Natural killer cell treated with Interleukin-12 subunit alpha and Interleukin-12 subunit beta and Interleukin-15 and Interleukin-18, amount 100 ng/mL, for 72 hours (primary cell): ENCODE measurements at regions not wholly inside any gene's neighbourhood (a gene's known extent, or its start where the extent isn't known, plus 50 kb on each side); places are given as distances from the start of the nearest gene placed in this dataset.
"Not testable (repeated sequence)": the region's sequence is repeated elsewhere in the genome, so short reads cannot be mapped to it uniquely, and the experiment has no call there.

Experiments used
- ATAC-seq, 2 donors: fragments of 150-1000 bp; cut with Tn5 transposase in 1 of 2; sonication (Bioruptor Pico), chemical (Tn5 transposase) in 1 of 2; 2 replicates each; pipeline ENCODE4 v1.10.0; 2021
- DNase-seq: peaks from one replicate; pipeline ENCODE4 v3.0.0; 2022; ENCODE audit warnings: low spot score
- H3K27ac Mint-ChIP-seq, 2 donors: 1 replicate in 1 of 2; 2 replicates in 1 of 2; pipeline ENCODE4 v1.8.0; 2022; ENCODE audit warnings: mixed read lengths in 2 of 2, mild to moderate bottlenecking in 1 of 2, moderate library complexity in 1 of 2
- H3K27me3 Mint-ChIP-seq, 2 donors: 1 replicate in 1 of 2; 2 replicates in 1 of 2; pipeline ENCODE4 v1.8.0; 2022; ENCODE audit warnings: mixed read lengths in 2 of 2
- H3K36me3 Mint-ChIP-seq: one replicate; pipeline ENCODE4 v1.8.0; 2022; ENCODE audit warnings: mixed read lengths
- H3K4me1 Mint-ChIP-seq, 2 donors: 1 replicate in 1 of 2; 2 replicates in 1 of 2; pipeline ENCODE4 v1.8.0; 2022; ENCODE audit warnings: low read depth in 2 of 2, mixed read lengths in 2 of 2, mild to moderate bottlenecking in 1 of 2
- H3K4me3 Mint-ChIP-seq: one replicate; pipeline ENCODE4 v1.8.0; 2022; ENCODE audit warnings: mixed read lengths
- H3K9me3 Mint-ChIP-seq: 2 replicates; pipeline ENCODE4 v1.8.0; 2022; ENCODE audit warnings: mixed read lengths

DNA sequence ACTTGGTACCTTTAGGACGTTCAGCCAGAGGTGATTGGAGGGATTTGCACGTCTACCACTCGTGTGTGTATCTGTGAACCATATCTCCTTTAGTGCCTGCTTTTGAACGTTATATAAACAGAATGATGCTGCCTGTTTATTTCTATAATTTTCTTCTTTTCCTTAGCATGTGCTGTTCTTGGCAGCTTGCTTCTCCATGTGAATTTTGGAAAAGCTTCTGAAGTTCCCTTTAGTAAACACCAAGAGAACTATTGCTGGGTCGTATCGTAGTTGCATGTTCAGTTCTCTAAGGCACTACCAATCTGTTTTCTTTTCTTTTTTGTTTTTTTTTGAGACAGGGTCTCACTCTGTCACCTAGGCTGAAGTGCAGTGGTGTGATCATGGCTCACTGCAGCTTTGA is 73.8 kb upstream of the FANCC start:
- H3K9me3 Mint-ChIP-seq, H3K4me3 Mint-ChIP-seq, H3K36me3 Mint-ChIP-seq, ATAC-seq, H3K4me1 Mint-ChIP-seq, DNase-seq: not testable (repeated sequence)
- H3K27ac Mint-ChIP-seq: peak overlapping the region in 1 of 2 donors; percentile 31
- H3K27me3 Mint-ChIP-seq: peaks cover 26 to 37% of the 10 kb centered on the region in 2 donors

DNA sequence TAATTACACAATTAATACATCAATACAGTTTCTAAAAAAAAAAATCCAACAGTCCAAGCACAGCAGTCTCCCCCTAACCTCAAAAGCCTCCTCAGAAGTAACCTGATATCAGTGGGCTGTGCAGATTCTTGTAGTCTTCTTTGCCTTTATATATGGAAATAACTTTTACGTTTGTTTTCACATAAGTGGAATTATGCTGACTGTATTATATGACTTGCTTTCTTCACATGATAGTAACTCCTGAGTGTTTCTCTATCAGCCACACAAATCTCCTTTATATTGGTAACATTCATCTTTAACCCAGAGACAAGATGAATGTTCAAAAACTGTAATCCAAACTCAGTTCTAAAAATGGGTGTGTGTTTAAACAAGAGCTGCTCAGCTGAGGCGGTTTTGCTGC is 71.9 kb upstream of the FANCC start:
- Mint-ChIP-seq H3K27ac (no peak overlapping the region), H3K27me3 (peaks cover 26 to 32% of the 10 kb centered on the region in 2 donors), H3K36me3 (no peaks in the 10 kb centered on the region), H3K4me1 (no peaks in the 10 kb centered on the region), H3K9me3 (no peaks in the 10 kb centered on the region), H3K4me3 (no peak overlapping the region)
- ATAC-seq (no peak), DNase-seq (no peak)

DNA sequence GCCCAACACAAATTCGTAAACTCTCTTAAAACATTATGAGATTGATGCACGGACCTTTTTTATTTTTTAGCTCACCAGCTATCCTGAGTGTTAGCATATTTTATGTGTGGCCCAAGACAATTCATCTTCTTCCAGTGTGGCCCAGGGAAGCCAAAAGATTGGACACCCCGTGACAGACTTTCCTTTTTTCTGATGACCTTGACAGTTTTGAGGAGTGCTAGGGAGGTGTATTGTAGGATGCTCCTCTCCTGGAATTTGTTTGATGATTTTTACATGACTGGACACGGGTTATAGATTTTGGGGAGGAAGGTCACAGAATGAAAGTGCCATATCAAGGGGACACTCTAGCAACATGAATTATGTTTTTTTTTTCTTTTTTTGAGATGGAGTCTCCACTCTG is 69.3 kb upstream of the FANCC start:
- Mint-ChIP-seq H3K27me3 (peaks cover 23 to 32% of the 10 kb centered on the region in 2 donors), H3K27ac (no peak overlapping the region), H3K36me3 (no peaks in the 10 kb centered on the region), H3K4me1 (no peaks in the 10 kb centered on the region), H3K9me3 (no peaks in the 10 kb centered on the region), H3K4me3 (no peak overlapping the region)
- ATAC-seq (no peak), DNase-seq (no peak)

DNA sequence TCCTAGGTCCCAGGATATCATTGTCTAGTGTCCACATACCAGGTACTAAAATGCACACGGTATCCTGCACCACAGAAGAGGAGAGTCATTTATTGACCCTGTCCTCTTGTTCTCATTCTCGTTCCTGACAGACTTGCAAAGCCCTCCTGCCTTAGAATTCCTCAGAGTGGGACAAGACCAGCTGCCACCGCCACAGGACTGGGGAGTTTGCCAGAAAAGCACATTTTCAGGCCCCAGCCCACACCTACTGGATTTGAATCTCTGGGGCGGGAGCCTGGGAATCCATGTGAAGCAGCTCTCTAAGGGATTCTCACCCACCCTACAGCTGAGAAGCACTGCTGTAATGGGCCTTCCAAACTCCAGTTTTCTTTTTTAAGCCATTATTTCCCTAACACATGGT is 68.0 kb upstream of the FANCC start:
- Mint-ChIP-seq H3K27ac (no peak overlapping the region), H3K4me1 (no peaks in the 10 kb centered on the region), H3K36me3 (no peaks in the 10 kb centered on the region), H3K9me3 (no peaks in the 10 kb centered on the region), H3K4me3 (no peak overlapping the region), H3K27me3 (peaks cover 25 to 40% of the 10 kb centered on the region in 2 donors)
- no peak for DNase-seq
- ATAC-seq: no peak

DNA sequence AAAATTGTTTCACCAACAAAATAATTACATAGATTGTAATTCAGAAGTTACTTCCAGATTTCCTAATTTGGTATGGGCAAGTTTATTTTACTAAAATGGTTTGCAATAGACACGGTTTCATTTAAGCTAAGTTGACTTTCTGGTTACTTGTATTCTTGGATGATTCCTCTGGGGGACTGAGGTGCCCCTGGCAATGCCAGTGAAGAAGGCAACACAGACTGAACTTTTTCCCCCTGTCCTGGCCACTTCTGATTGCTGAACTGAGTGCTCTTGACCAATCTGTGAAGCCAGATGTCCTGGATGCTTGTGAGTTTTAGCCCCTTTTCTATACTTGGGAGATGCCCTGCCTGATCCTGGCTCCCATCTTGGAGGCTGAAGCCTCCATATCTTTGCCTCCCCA is 66.3 kb upstream of the FANCC start:
- Mint-ChIP-seq H3K4me1 (no peaks in the 10 kb centered on the region), H3K27ac (no peak overlapping the region), H3K9me3 (no peaks in the 10 kb centered on the region), H3K27me3 (peaks cover 19 to 40% of the 10 kb centered on the region in 2 donors), H3K36me3 (no peaks in the 10 kb centered on the region), H3K4me3 (no peak overlapping the region)
- ATAC-seq: no peak
- DNase-seq: no peak

DNA sequence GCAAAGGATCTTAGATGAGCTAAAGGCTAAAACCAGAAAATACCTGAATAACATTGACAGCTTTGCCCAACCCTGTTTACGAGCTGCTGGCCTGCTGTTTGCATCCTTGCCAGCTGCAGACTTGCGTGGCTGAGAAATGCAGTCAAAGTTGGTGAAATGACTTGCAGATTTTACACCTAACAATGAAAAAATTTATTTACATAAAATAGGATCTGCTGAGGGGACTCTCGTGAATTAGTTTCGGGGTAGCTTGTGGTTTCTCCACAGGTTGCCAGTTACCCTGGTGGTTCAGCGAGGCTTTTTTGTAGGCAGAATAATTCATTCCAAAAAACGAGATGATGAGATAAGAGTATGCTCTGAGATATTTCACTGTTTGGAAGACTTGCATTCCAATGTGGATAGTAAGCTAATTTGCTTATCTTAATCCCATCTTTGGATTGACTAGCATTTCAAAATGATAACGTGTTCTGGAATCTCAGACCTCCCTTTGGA is 65.7 kb upstream of the FANCC start:
- Mint-ChIP-seq H3K27ac (no peak overlapping the region), H3K9me3 (no peaks in the 10 kb centered on the region), H3K27me3 (peaks cover 22 to 44% of the 10 kb centered on the region in 2 donors), H3K4me3 (no peak overlapping the region), H3K36me3 (no peaks in the 10 kb centered on the region), H3K4me1 (no peaks in the 10 kb centered on the region)
- ATAC-seq (no peak), DNase-seq (no peak)

DNA sequence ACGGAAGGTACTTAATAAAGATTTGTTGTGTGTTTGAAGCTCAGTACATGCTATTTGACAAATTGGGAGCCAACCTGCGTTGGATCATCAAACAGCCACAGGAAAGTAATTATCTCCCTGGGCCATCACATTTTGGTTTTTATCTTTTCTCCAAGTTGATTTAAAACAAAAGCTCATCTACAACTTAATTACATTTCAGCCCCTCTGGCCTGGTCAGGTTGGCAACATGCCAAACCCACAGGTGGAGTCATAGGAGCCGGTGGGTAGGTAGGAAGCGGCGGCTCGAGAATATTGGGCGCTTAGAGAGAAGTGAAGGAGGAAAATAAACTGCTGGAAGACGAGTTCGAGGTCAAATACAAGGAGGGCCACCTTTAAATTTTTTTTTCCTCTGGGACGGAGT is 64.9 kb upstream of the FANCC start:
- Mint-ChIP-seq H3K4me1 (no peaks in the 10 kb centered on the region), H3K4me3 (no peak overlapping the region), H3K27me3 (peaks cover 22 to 50% of the 10 kb centered on the region in 2 donors), H3K27ac (no peak overlapping the region), H3K9me3 (no peaks in the 10 kb centered on the region), H3K36me3 (no peaks in the 10 kb centered on the region)
- DNase-seq: no peak
- no peak for ATAC-seq

DNA sequence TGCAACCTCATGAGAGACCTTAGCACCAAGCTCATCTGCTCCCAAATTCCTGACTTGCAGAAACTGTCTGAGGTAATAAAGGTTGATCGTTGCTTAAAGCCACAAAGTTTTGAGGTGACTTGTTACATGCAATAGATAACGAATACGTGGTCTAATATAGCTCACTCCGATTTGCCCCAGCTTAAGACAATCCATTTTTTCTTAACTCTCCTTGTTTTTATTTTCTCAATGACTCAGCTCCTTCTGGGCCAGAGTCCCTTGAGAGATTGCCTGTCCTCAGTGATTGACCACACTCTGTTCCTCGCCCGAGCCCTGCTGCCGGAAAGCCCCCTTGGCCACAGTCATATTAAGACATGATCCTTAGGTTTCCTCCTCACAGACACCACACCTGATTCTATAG is 63.7 kb upstream of the FANCC start:
- no peak overlapping the region for H3K27ac Mint-ChIP-seq
- no peaks in the 10 kb centered on the region for H3K36me3 Mint-ChIP-seq
- no peaks in the 10 kb centered on the region for H3K9me3 Mint-ChIP-seq
- peaks cover 27 to 53% of the 10 kb centered on the region in 2 donors for H3K27me3 Mint-ChIP-seq
- ATAC-seq (no peak), DNase-seq (no peak)
- H3K4me3 Mint-ChIP-seq: no peak overlapping the region
- H3K4me1 Mint-ChIP-seq: no peaks in the 10 kb centered on the region

DNA sequence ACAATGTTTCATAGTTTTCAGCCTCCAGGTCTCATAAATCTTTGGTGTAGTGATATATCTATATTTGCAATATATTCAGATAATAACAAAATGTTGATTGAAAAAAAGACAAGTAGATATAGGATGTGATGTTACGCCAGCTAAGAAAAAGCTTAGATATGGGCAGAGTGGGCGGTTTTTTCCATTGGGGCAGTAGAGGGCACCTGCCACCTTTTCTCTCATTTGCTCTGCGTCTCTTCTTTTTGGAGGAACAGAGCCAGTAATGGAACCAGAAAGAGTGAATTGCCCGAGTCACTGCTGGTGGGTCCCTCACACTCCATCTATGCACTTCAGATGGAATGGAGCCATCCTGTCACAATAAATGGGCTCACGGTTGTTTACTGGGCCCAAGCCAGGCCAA is 62.1 kb upstream of the FANCC start:
- no peak overlapping the region for H3K4me3 Mint-ChIP-seq
- H3K27ac Mint-ChIP-seq: no peak overlapping the region
- H3K36me3 Mint-ChIP-seq: no peaks in the 10 kb centered on the region
- ATAC-seq: no peak
- no peak for DNase-seq
- no peaks in the 10 kb centered on the region for H3K4me1 Mint-ChIP-seq
- H3K9me3 Mint-ChIP-seq: no peaks in the 10 kb centered on the region
- peaks cover 30 to 57% of the 10 kb centered on the region in 2 donors for H3K27me3 Mint-ChIP-seq

DNA sequence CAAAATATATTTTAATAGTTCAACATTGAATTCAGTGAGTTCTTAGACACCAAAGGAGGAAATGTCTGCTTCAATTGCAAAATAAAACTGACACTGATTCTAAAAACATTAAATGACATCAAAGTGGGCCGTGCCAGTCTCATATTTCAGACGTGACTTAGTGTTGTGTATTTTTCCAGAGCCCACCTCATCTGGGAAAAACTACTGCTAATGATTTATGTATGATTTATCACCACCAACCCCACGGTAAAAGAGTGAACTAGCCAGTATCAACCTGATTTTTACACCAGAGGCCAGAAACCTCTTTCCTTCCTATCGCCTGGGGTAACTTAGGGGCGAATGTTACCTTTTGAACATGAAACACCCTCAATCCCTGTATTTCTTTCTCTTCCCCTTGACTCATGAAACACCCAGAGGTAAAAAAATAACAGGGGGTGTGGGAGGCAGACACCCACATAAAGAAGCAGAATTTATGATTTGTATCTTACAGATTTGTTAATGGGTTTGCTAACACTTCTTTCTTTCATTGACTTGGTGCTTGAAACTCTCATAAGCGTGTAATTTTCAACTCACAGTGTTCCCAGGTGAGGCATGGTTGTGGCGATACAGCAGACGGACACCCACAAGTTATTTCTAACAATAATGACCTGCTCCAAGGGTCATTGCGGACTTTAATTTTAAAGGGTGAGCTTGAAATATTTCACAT is 56.4 kb upstream of the FANCC start:
- no peak for DNase-seq
- Mint-ChIP-seq H3K4me1 (no peaks in the 10 kb centered on the region), H3K4me3 (no peak overlapping the region), H3K27me3 (peaks cover 38 to 66% of the 10 kb centered on the region in 2 donors), H3K9me3 (no peaks in the 10 kb centered on the region), H3K27ac (no peak overlapping the region), H3K36me3 (no peaks in the 10 kb centered on the region)
- no peak for ATAC-seq

DNA sequence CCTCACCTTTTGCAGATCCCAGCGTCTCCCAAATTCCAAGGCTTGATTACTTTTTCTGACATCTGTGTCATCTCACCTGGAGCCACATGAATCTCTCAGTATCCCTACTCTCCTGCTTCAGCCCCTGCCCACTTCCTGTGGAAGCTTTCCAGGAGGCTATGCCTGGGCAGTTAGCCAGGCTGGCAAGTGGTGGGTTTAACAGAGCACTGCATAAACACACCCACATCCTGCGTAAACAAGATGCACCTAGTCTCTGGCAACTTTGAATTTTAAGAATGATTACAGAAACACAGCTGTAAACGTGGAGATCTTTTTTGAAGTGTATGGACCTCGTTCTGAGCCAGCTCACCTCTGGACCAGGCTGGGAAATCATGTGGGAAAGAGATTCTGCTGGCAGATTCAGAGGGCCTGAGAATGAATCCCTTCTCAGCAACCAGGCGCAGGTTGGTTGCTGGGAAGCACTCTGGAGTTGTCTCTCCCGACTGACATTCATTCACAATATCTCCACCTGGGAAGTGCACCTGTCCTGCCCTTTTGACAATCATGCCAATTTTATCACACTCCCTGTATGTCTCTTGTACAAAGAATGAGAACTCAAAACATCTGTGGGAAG is 55.7 kb upstream of the FANCC start:
- no peak overlapping the region for H3K27ac Mint-ChIP-seq
- no peak for ATAC-seq
- H3K4me1 Mint-ChIP-seq: no peaks in the 10 kb centered on the region
- peaks cover 40 to 67% of the 10 kb centered on the region in 2 donors for H3K27me3 Mint-ChIP-seq
- no peaks in the 10 kb centered on the region for H3K36me3 Mint-ChIP-seq
- H3K9me3 Mint-ChIP-seq: no peaks in the 10 kb centered on the region
- no peak for DNase-seq
- no peak overlapping the region for H3K4me3 Mint-ChIP-seq

DNA sequence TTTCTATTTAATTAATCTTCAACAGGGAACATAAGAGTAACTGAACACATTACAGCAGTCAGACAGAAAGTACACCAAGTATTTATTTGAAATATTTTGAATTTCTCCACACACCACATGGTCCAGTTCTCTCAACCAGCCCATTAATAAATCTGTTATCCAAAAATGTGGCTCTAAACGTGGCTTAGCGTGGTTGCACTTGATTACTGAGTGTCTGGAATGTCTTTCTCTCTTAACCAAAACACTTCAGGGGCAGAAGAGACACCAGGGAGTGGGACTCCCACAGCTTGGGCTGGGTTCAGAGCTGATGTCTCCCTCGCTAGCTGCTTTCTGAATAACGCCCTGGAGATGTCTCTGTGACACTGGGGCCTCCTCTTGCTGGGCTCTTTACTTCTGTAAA is 52.6 kb upstream of the FANCC start:
- no peak for DNase-seq
- no peak for ATAC-seq
- H3K27me3 Mint-ChIP-seq: peaks cover 36 to 54% of the 10 kb centered on the region in 2 donors
- H3K9me3 Mint-ChIP-seq: no peaks in the 10 kb centered on the region
- H3K27ac Mint-ChIP-seq: no peak overlapping the region
- H3K4me3 Mint-ChIP-seq: no peak overlapping the region
- H3K36me3 Mint-ChIP-seq: no peaks in the 10 kb centered on the region
- no peaks in the 10 kb centered on the region for H3K4me1 Mint-ChIP-seq

DNA sequence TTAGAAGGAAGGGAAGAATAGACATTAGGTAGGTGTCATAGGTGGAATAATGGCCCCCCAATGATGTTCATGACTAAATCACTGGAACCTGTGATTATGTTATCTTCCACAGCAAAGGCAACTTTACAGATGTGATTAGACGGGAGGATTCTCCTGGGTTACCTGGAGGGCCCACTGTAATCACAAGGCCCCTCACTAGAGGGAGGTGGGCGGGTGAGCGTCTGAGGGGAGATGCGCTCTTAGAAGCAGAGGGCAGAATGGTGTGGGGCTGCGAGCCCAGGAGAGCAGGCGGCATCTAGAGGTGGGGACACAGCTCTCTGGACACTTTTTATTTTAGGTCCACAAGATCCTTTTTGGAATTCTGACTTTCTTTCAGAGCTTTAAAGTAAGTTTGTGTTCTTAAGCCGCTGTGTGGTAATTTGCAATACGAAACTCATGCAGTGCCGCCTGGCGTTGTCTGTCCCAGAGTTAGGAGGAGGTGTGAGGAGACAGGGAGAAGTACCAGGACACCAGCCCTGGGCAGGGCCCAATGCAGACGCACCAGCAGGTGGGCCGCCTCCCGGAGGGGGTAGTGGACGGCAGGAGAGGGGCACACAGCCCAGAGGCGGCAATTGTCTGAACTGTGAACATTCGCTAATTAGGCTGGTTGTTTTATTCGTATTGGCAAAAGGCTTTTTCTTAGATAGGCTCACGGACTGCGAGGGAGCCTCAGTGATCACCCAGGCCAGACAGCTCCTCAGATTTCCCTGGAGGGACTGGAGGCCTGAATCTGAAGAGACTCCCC is 51.1 kb upstream of the FANCC start:
- no peaks in the 10 kb centered on the region for H3K9me3 Mint-ChIP-seq
- no peak overlapping the region for H3K4me3 Mint-ChIP-seq
- H3K36me3 Mint-ChIP-seq: no peaks in the 10 kb centered on the region
- H3K4me1 Mint-ChIP-seq: no peaks in the 10 kb centered on the region
- peaks cover 40 to 61% of the 10 kb centered on the region in 2 donors for H3K27me3 Mint-ChIP-seq
- no peak overlapping the region for H3K27ac Mint-ChIP-seq
- no peak for DNase-seq
- no peak for ATAC-seq
